ENCODE measurements at regions not wholly inside any gene's neighbourhood (a gene's known extent, or its start where the extent isn't known, plus 50 kb on each side); places are given as distances from the start of the nearest gene placed in this dataset.

DNA sequence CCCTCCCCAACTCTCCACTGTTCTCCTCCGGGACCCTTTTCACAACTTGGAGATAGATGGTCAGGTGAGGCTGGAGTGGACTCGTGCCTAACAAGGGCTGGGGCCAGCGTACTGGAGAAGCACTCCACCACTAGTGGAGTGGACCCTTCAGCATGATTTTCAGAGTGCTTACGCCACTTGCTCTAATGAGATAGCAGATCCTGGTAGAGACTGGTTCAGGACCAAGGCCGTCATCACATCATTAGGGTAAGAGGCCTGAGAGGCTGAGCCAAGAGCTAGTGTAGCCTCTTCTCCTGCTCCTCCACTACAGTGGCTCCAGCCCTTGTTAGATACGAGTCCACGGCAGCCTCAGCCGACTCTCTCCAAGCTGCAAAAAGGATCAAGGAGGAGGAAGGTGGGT lies 66.9 kb upstream of the NTRK3 start:
- TF ChIP-seq, protein P1, sequence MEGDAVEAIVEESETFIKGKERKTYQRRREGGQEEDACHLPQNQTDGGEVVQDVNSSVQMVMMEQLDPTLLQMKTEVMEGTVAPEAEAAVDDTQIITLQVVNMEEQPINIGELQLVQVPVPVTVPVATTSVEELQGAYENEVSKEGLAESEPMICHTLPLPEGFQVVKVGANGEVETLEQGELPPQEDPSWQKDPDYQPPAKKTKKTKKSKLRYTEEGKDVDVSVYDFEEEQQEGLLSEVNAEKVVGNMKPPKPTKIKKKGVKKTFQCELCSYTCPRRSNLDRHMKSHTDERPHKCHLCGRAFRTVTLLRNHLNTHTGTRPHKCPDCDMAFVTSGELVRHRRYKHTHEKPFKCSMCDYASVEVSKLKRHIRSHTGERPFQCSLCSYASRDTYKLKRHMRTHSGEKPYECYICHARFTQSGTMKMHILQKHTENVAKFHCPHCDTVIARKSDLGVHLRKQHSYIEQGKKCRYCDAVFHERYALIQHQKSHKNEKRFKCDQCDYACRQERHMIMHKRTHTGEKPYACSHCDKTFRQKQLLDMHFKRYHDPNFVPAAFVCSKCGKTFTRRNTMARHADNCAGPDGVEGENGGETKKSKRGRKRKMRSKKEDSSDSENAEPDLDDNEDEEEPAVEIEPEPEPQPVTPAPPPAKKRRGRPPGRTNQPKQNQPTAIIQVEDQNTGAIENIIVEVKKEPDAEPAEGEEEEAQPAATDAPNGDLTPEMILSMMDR (IDR thresholded peaks at IDR 0.05; ENCODE audit: low read depth, low read length): no peak
- DNase-seq (ENCODE audit: low read depth in 2 of 2): no peak
- H3K4me3 ChIP-seq (replicated peaks in 1 of 2; ENCODE audit: low read depth in 2 of 2, low read length in 2 of 2): no peak overlapping the region

DNA sequence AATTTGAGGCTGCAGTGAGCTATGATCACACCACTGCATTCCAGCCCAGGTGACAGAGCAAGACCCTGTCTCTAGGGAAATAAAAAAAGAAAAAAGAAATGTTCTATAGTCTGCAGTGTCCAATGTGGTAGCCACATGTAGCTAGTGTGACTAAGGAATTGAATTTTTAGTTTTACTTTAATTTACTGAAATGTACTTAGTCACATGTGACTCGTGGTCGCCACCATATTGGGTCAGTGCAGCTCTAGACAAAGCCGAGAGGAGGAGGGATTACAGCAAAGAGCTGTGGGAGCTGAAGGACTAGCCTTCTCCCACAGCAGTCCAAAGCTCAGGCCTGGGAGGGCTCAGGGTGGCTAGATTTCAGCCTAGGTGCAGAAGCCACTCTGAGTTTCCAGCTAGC lies 65.9 kb upstream of the NTRK3 start:
- no peak for DNase-seq (ENCODE audit: low read depth in 2 of 2)
- TF ChIP-seq, protein P1 (IDR thresholded peaks at IDR 0.05; ENCODE audit: low read depth, low read length): no peak

DNA sequence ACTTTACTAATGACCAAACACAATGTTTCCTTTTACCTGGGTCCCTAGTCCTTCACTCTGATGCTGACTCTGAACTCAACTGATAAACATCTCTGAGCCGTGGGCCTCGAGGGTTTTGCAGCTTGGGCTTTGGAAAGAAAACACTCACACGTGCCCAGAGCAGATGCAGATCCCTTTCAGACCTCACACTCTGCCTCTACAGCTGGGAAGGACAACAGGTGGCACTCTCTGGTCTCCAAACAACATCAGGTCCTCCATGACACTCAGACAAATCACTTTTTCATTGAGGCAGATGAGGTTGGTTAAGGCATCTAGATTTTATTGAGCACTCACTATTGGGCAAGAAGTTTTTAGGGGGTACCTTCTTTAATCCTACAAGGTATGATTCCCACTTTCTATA lies 64.7 kb upstream of the NTRK3 start:
- DNase-seq (ENCODE audit: low read depth in 2 of 2): no peak
- TF ChIP-seq, protein P1 (IDR thresholded peaks at IDR 0.05; ENCODE audit: low read depth, low read length): no peak
- H3K4me3 ChIP-seq (replicated peaks in 1 of 2; ENCODE audit: low read depth in 2 of 2, low read length in 2 of 2): no peak overlapping the region

More for the DNA sequence above, 65.9 kb upstream of the NTRK3 start:
- H3K4me3 ChIP-seq (replicated peaks in 1 of 2; ENCODE audit: low read depth in 2 of 2, low read length in 2 of 2): no peak overlapping the region

DNA sequence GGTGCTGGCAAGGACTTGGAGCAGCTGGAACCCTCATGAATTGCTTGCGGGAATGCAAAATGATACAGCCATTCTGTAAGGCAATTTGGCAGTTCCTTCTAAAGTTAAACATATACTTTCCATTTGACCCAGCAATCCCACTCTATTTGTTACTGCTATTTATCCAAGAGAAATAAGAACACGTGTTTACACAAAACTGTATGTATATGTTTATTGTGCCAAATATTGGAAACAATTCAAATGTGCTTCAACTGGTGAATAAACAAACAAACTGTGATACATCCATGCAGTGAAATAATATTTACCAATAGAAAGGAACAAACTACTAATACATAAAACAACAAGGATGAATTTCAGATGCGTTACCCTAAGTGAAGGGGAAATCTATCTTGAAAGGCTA lies 60.0 kb upstream of the NTRK3 start:
- TF ChIP-seq, protein P1 (IDR thresholded peaks at IDR 0.05; ENCODE audit: low read depth, low read length): no peak
- DNase-seq (ENCODE audit: low read depth in 2 of 2): no peak
- no peak overlapping the region for H3K4me3 ChIP-seq (replicated peaks in 1 of 2; ENCODE audit: low read depth in 2 of 2, low read length in 2 of 2)

DNA sequence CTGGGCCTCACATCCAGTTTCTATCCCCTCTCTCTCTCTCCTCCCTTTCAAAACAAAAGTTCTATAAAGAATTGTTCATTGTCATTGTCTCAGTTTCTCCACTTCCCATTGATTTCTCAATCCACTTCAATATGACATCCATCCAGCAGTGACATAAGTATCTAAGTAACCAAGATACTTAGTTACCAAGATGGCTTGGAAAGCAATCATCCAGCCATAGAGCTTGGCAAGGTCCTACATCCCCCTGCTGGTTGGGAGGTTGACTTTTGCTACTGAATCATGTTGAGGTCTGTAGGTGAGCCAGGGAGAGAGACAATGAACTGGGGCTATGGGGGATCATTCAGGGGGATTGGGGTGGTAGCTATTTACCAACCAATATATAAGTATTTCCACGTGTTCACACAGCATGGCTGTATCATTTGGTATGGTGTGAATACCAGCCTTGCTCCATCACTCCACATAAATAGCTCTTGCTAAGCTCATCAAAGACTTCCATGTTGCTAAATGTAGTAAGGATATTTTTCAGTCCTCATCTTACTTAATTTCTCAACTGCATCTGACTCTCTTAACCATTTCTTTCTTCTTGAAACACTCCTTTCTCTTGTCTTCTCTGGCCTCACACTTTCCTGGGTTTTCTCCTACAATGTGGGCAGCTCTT lies 58.8 kb upstream of the NTRK3 start:
- TF ChIP-seq, protein P1 (IDR thresholded peaks at IDR 0.05; ENCODE audit: low read depth, low read length): no peak
- no peak for DNase-seq (ENCODE audit: low read depth in 2 of 2)
- H3K4me3 ChIP-seq (replicated peaks in 1 of 2; ENCODE audit: low read depth in 2 of 2, low read length in 2 of 2): no peak overlapping the region

DNA sequence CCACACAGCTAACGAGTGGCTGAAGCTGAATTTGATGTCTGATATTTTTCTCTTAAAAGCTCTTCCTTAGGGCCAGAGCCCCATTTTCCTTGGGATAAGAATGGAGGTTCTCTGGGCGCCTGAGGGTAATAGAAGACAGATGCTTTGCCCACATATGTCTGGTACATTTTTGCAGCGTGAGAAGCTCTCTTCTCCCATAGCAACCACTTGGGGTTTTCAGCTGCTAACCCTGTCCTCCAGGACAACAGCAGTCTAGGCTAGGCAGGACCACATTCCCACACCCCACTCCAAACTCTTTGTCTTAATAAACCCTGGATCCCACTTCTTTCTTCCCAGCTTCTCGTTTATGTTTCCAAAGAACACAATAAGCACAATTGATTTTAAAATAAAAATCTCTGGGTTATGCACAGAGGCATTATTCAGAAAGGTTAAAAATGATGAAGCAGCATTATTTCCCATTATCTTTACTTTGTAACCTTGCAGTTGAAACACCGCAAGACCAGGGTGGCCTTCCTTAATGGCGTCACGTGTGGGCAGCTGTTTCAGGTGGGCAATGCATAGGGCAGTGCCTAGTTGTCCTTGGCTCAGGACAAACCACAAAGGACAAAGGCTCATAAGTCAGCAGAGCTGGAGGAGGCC lies 56.5 kb upstream of the NTRK3 start:
- TF ChIP-seq, protein P1 (IDR thresholded peaks at IDR 0.05; ENCODE audit: low read depth, low read length): no peak
- DNase-seq (ENCODE audit: low read depth in 2 of 2): no peak
- H3K4me3 ChIP-seq (replicated peaks in 1 of 2; ENCODE audit: low read depth in 2 of 2, low read length in 2 of 2): no peak overlapping the region

All from cardiac fibroblast (primary cell).